RWPE2 (cell line): ENCODE measurements at regions not wholly inside any gene's neighbourhood (a gene's known extent, or its start where the extent isn't known, plus 50 kb on each side); places are given as distances from the start of the nearest gene placed in this dataset.
A peak's percentile ranks its signal among the peaks of the same experiment; 100 is the strongest.

Experiments used
- ATAC-seq: fragments of 200-7000 bp; cut with Tn5 transposase; 3 replicates; pipeline ENCODE4 v1.9.1; 2021; ENCODE audit warnings: low read depth
- DNase-seq: peaks from one replicate; pipeline ENCODE4 v3.0.0-alpha.2; 2020; ENCODE audit warnings: low spot score
- H3K27ac ChIP-seq: fragments of 450-650 bp; 2 replicates; pipeline ENCODE4 v1.5.1; 2017; ENCODE audit warnings: mild to moderate bottlenecking; ENCODE audit not compliant: poor library complexity, severe bottlenecking
- H3K27me3 ChIP-seq: fragments of 250-450 bp; sonication (Bioruptor Pico); 2 replicates; pipeline ENCODE4 v1.5.1; 2021; ENCODE audit warnings: mild to moderate bottlenecking, moderate library complexity; ENCODE audit not compliant: insufficient read depth, poor library complexity, severe bottlenecking
- H3K36me3 ChIP-seq: fragments of 250-450 bp; sonication (Bioruptor Pico); 2 replicates; pipeline ENCODE4 v1.5.1; 2020; ENCODE audit warnings: low read depth, mild to moderate bottlenecking, moderate library complexity
- H3K4me1 ChIP-seq: fragments of 250-450 bp; sonication (Bioruptor Pico); 2 replicates; pipeline ENCODE4 v1.5.1; 2021; ENCODE audit warnings: mild to moderate bottlenecking, moderate library complexity; ENCODE audit not compliant: insufficient read depth, poor library complexity, severe bottlenecking
- H3K4me3 ChIP-seq: fragments of 250-450 bp; sonication (Bioruptor Pico); 2 replicates; pipeline ENCODE4 v1.5.1; 2021; ENCODE audit warnings: mild to moderate bottlenecking, moderate library complexity; ENCODE audit not compliant: severe bottlenecking
- H3K9me3 ChIP-seq: fragments of 250-450 bp; sonication (Bioruptor Pico); 2 replicates; pipeline ENCODE4 v1.5.1; 2021; ENCODE audit warnings: mild to moderate bottlenecking, moderate library complexity; ENCODE audit not compliant: severe bottlenecking
- CTCF ChIP-seq: fragments of 450-650 bp; IDR thresholded peaks from one replicate; pipeline ENCODE4 v1.5.1; 2017; ENCODE audit warnings: mild to moderate bottlenecking, moderate library complexity; ENCODE audit not compliant: poor library complexity, severe bottlenecking

GRCh38 chr2:35228584-35228983 lies 1127.0 kb upstream of the CRIM1 start:
- DNase-seq (no peak), ATAC-seq (no peak)
- H3K9me3 ChIP-seq, result no peaks in the 10 kb centered on the region
- H3K27ac ChIP-seq, result no peak overlapping the region
- TF ChIP-seq CTCF, result no peak
- H3K4me3 ChIP-seq, result no peak overlapping the region
- no peaks in the 10 kb centered on the region for H3K36me3 ChIP-seq
- H3K4me1 ChIP-seq, result no peaks in the 10 kb centered on the region
- H3K27me3 ChIP-seq, result no peaks in the 10 kb centered on the region

- H3K36me3 ChIP-seq, result no peaks in the 10 kb centered on the region
- no peaks in the 10 kb centered on the region for H3K9me3 ChIP-seq
- no peak overlapping the region for H3K4me3 ChIP-seq
- no peak overlapping the region for H3K27ac ChIP-seq
- no peak for DNase-seq
- H3K4me1 ChIP-seq, result no peaks in the 10 kb centered on the region
- TF ChIP-seq CTCF, result no peak
- peak; percentile 25; the same call in 1 of the 3 replicates for ATAC-seq
- H3K27me3 ChIP-seq, result no peaks in the 10 kb centered on the region
Measured at GRCh38 chr2:35220461-35220860, 1135.1 kb upstream of the CRIM1 start.

GRCh38 chr2:35204881-35205280 lies 1150.7 kb upstream of the CRIM1 start:
- Histone ChIP-seq H3K36me3 (no peaks in the 10 kb centered on the region), H3K27me3 (peaks cover 3% of the 10 kb centered on the region), H3K9me3 (no peaks in the 10 kb centered on the region), H3K4me3 (no peak overlapping the region), H3K4me1 (no peaks in the 10 kb centered on the region), H3K27ac (no peak overlapping the region)
- TF ChIP-seq CTCF, result no peak
- DNase-seq, result no peak
- ATAC-seq, result no peak

GRCh38 chr2:35204323-35204722 lies 1151.3 kb upstream of the CRIM1 start:
- no peaks in the 10 kb centered on the region for H3K36me3 ChIP-seq
- ATAC-seq (no peak), DNase-seq (no peak)
- no peak overlapping the region for H3K4me3 ChIP-seq
- TF ChIP-seq CTCF, result no peak
- no peak overlapping the region for H3K27ac ChIP-seq
- H3K4me1 ChIP-seq, result no peaks in the 10 kb centered on the region
- no peaks in the 10 kb centered on the region for H3K9me3 ChIP-seq
- peaks cover 3% of the 10 kb centered on the region for H3K27me3 ChIP-seq

- Histone ChIP-seq H3K4me1 (no peaks in the 10 kb centered on the region), H3K27me3 (no peaks in the 10 kb centered on the region), H3K27ac (no peak overlapping the region), H3K4me3 (no peak overlapping the region), H3K9me3 (no peaks in the 10 kb centered on the region), H3K36me3 (no peaks in the 10 kb centered on the region)
- TF ChIP-seq CTCF, result peak; percentile 15
- no peak for ATAC-seq
- no peak for DNase-seq
Measured at GRCh38 chr2:35199298-35199697, 1156.3 kb upstream of the CRIM1 start.
